Activated CD4-positive, alpha-beta T cell treated with anti-CD3 and anti-CD28 coated beads for 36 hours (primary cell): ENCODE measurements at regions not wholly inside any gene's neighbourhood (a gene's known extent, or its start where the extent isn't known, plus 50 kb on each side); places are given as distances from the start of the nearest gene placed in this dataset.
"Not testable (repeated sequence)": the region's sequence is repeated elsewhere in the genome, so short reads cannot be mapped to it uniquely, and the experiment has no call there.

Source experiments
- ATAC-seq: fragments of 200-7000 bp; cut with Tn5 transposase; one replicate; pipeline ENCODE4 v1.10.0; 2021; ENCODE audit warnings: mild to moderate bottlenecking, moderate library complexity
- CTCF ChIA-PET: fragments of 350-600 bp; sonication (Branson Sonifier 250); formaldehyde crosslinking; loops from one replicate; lab custom pipeline; 2021; ENCODE audit warnings: antibody characterized with exemption; lab: Charles Lee
- POLR2A ChIA-PET: fragments of 350-600 bp; sonication (Branson Sonifier 250); formaldehyde crosslinking; loops from one replicate; lab custom pipeline; 2021; ENCODE audit warnings: antibody characterized with exemption, inconsistent platforms; lab: Charles Lee
- DNase-seq: peaks from one replicate; pipeline ENCODE4 v3.0.0-alpha.2; 2020
- H3K27ac Mint-ChIP-seq: one replicate; pipeline ENCODE4 v1.8.0; 2021; ENCODE audit warnings: mixed read lengths
- H3K27me3 Mint-ChIP-seq: one replicate; pipeline ENCODE4 v1.8.0; 2021; ENCODE audit warnings: mixed read lengths
- H3K36me3 Mint-ChIP-seq: one replicate; pipeline ENCODE4 v1.8.0; 2021; ENCODE audit warnings: low read depth, mixed read lengths
- H3K4me1 Mint-ChIP-seq: one replicate; pipeline ENCODE4 v1.8.0; 2021; ENCODE audit warnings: mixed read lengths
- H3K4me3 Mint-ChIP-seq: one replicate; pipeline ENCODE4 v1.8.0; 2021; ENCODE audit warnings: mild to moderate bottlenecking, moderate library complexity, mixed read lengths
- H3K9me3 Mint-ChIP-seq: one replicate; pipeline ENCODE4 v1.8.0; 2021; ENCODE audit warnings: low read depth, mixed read lengths
- intact Hi-C, 2 experiments: fragments of 100-400 bp; cut with DNase I in 1 of 2; cut with micrococcal nuclease in 1 of 2; formaldehyde crosslinking; loops; one replicate each; pipeline versions ENCODE4 v1.14.2 to v1.15.1; 2022 to 2024; cut with DNase I, micrococcal nuclease

DNA sequence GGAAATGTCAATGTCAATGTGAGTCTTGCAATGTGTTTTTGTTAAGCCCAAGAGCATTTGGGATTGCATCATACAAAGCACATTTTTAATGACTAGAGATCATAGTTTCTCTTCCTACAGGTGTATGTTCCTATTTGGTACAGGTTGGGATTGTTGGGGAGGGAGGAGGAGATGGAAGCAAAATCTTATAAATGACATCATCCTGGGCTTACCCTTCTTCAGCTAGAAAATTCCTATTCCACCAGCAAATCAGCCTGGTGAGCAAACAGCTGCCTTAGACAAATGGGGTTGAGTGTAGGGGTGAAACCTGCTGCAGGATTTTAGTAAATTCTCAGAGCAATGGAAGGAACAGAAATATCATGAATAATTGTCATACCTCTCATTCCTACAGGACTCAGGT lies 165.3 kb upstream of the PLGLB2 start:
- not testable (repeated sequence) for H3K27me3 Mint-ChIP-seq

DNA sequence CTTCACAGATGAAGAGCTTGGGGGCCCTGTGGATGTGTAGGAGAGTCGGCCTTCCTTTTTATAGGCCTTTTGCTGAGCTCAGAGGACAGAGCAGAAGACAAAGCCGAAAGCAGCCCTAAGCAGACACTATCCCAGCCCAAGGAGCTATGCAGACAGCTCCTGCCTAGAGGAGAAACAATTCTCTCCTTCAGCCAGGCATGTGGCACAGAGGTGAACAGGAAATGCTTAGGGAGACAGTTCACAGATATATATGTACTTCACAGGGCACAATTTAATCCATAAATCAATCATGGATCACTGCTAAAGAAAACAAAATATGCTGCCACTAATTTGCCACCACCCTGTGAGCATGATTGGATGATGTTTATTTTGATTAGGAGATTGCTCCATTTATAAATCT lies 164.5 kb upstream of the PLGLB2 start:
- H3K36me3 Mint-ChIP-seq, H3K27ac Mint-ChIP-seq, ATAC-seq, H3K4me1 Mint-ChIP-seq, H3K27me3 Mint-ChIP-seq, intact Hi-C loops, H3K4me3 Mint-ChIP-seq, H3K9me3 Mint-ChIP-seq, DNase-seq, CTCF ChIA-PET, POLR2A ChIA-PET: not testable (repeated sequence)

More for the DNA sequence above, 165.3 kb upstream of the PLGLB2 start:
- DNase-seq, POLR2A ChIA-PET, H3K36me3 Mint-ChIP-seq, H3K27ac Mint-ChIP-seq, intact Hi-C loops, CTCF ChIA-PET, ATAC-seq, H3K4me3 Mint-ChIP-seq, H3K4me1 Mint-ChIP-seq, H3K9me3 Mint-ChIP-seq: not testable (repeated sequence)

DNA sequence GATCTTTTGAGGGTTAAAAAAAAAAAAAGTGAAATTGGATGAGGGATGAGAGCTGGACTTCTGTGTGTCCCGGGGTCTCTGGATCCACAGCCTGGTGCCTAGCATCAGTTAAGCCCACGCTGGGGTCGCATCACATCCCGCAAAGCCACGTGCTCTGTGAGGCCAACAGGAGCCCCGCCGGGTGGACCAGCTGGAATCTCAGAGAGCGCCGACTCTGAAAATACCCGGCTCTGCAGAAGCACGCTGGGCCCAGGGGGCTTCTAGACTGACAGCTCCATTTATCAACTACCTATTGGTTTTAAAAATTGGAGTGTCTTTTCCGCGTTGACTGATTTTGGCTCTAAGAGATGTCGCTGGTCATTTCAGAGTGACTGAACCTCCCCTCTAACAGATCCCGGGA lies 164.1 kb upstream of the PLGLB2 start:
- H3K27me3 Mint-ChIP-seq, H3K36me3 Mint-ChIP-seq, DNase-seq, intact Hi-C loops, H3K4me1 Mint-ChIP-seq, ATAC-seq, H3K27ac Mint-ChIP-seq, H3K9me3 Mint-ChIP-seq, H3K4me3 Mint-ChIP-seq, POLR2A ChIA-PET, CTCF ChIA-PET: not testable (repeated sequence)

DNA sequence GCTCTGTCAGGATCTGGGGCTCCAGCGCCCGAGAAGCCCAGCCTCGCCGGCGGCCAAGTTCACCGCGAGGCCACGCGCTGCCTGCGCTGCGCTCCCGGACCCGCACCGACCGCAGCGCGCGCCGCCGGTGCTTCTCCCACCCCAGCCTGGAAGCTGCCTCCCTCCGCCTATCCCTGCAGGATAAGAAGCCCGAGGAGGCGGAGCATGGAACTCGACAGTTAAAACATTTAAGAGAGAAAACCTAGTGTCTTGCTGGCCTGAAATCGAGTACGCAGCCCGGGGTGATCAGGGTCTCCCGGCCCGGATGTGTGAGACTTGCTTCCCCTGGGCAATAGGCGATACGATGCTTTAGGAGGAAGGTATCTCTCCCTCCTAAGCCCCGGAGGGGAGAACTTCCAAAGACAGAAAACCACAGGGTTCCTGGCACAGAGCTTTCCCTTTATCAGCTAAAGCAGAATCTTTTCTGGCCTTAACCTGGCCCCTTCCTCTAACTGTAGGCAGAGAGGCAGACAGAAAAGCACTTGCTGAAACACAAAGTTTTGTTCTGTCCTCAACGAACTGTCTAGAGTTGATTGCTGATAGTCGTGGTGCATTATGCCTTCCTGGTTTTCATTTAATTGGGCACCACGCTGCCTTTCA lies 163.5 kb upstream of the PLGLB2 start:
- H3K27ac Mint-ChIP-seq, DNase-seq, H3K4me1 Mint-ChIP-seq, H3K27me3 Mint-ChIP-seq, H3K36me3 Mint-ChIP-seq, H3K4me3 Mint-ChIP-seq, intact Hi-C loops, H3K9me3 Mint-ChIP-seq, ATAC-seq, CTCF ChIA-PET, POLR2A ChIA-PET: not testable (repeated sequence)

DNA sequence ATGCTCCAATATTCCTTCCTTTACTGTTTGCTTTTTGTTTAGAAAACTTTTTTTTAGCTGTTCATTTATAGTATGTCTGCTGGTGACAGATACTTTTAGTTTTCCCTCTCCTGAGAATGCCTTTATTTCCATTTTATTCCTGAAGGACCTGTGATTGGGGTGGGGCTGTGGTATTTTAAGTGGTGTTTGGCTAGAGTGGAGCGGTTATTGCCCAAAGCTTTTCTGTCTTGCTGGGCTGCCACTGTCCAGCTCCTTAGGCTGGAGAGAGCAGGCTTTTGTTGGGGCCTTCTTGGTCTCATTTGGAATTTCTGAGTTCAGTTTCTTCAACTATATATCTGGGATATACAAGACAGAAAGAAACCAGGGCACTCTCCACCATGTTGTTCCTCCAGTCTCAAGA lies 160.0 kb upstream of the PLGLB2 start:
- H3K4me1 Mint-ChIP-seq, POLR2A ChIA-PET, ATAC-seq, H3K36me3 Mint-ChIP-seq, H3K27me3 Mint-ChIP-seq, DNase-seq, intact Hi-C loops, H3K4me3 Mint-ChIP-seq, H3K9me3 Mint-ChIP-seq, CTCF ChIA-PET, H3K27ac Mint-ChIP-seq: not testable (repeated sequence)

DNA sequence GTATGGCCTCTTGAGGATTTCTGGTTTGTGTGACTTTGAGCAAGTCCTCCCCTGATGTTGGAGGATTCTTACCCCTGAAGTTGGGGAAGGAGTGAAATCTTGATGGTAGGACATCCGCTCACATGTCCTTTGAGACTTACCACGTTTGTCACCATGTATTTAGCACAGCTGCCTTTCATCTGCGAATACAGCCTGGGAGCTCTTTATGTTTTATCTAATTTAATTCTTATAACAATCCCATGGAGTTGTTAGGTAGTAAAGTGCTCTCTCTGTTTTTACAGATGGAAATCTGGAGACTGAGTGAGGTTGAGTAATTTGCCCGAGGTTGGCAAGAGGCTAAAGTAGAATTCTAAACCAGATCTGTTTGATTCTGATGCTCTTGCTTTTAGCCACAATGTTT lies 154.9 kb upstream of the PLGLB2 start:
- H3K9me3 Mint-ChIP-seq, POLR2A ChIA-PET, H3K4me3 Mint-ChIP-seq, H3K27ac Mint-ChIP-seq, H3K27me3 Mint-ChIP-seq, H3K36me3 Mint-ChIP-seq, DNase-seq, intact Hi-C loops, ATAC-seq, H3K4me1 Mint-ChIP-seq, CTCF ChIA-PET: not testable (repeated sequence)

DNA sequence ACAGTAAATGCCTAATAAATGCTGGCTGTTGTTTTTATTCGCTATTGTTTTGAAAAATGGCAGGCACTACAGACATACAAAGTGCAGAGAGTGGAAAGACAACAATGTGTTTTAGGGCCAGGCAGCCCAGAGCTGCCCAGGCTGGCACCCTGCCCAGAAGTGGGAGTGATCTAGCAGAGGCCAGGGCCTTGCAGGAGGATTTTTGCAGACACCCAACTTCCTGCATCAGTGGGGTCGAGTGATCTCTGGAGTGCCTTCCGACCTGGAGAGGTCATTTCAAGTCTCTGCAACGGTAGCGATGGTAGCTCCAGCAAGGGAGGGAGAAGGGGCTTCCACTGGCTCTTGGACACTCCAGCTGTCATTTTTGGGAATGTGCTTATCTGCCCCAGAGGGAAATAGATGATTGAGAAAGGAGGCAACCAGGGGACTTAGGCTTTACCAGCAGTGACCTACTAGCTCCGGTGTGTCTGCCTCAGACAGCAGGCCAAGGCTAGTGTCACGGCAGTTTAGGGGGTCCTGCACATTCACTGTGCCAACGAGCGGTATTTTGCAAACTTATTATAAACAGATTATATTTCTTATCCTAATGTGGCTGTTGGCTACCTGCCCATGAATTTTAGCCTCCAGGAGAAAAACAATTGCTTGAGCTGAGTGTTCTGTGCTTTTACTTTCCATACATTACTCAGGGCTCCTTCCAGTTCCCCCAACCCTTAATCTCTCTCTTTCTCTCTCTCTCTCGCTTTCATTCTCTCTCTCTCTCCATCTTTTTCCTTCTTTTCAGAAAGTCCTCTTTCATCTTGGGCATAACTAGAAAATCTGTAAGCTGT lies 153.9 kb upstream of the PLGLB2 start:
- H3K9me3 Mint-ChIP-seq, H3K4me3 Mint-ChIP-seq, H3K36me3 Mint-ChIP-seq, CTCF ChIA-PET, intact Hi-C loops, H3K27ac Mint-ChIP-seq, POLR2A ChIA-PET, H3K27me3 Mint-ChIP-seq, H3K4me1 Mint-ChIP-seq: not testable (repeated sequence)
- ATAC-seq: peak; percentile 49
- DNase-seq: peak; percentile 49

DNA sequence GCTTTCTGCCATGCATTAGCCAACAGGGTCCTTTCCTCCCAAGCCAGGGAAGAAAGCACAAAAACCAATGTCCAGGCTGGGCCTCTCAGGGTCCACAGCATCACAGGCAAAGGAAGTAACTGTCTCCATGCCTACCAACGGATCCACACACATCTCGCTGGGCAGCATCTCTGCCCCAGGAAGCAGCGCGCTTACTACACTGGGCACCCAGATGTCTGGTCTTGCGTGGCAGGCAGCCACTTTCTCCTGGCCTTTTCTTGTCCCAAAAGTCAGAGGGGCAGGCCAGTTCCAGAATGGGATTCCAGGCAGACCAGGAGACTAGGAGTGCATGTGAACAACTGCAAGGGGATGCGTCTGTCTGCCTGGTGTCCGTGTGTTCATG lies 153.3 kb upstream of the PLGLB2 start:
- H3K4me1 Mint-ChIP-seq, H3K9me3 Mint-ChIP-seq, ATAC-seq, H3K27me3 Mint-ChIP-seq, intact Hi-C loops, POLR2A ChIA-PET, H3K4me3 Mint-ChIP-seq, CTCF ChIA-PET, H3K36me3 Mint-ChIP-seq, H3K27ac Mint-ChIP-seq, DNase-seq: not testable (repeated sequence)

DNA sequence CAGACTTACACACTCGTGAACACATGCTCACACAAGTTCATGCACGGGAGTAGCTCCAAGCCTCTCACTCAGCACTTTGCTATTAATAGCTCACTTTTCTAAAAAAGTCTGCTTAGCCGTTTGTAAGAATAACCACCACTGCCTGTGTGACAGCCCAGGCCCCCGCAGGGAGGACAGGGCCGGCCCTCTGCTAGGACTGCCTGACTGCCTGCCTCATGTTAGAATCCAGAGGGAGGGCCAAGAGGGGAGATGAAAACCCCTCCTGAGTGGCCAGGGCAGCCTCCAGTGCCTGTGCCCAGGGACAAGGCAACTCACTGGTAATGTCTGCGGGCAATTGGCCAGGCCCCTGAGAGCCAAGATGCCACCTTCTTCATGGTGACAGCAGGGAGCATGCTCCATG lies 152.9 kb upstream of the PLGLB2 start:
- CTCF ChIA-PET, ATAC-seq, H3K9me3 Mint-ChIP-seq, H3K36me3 Mint-ChIP-seq, H3K27ac Mint-ChIP-seq, H3K27me3 Mint-ChIP-seq, intact Hi-C loops, H3K4me3 Mint-ChIP-seq, DNase-seq, H3K4me1 Mint-ChIP-seq, POLR2A ChIA-PET: not testable (repeated sequence)

DNA sequence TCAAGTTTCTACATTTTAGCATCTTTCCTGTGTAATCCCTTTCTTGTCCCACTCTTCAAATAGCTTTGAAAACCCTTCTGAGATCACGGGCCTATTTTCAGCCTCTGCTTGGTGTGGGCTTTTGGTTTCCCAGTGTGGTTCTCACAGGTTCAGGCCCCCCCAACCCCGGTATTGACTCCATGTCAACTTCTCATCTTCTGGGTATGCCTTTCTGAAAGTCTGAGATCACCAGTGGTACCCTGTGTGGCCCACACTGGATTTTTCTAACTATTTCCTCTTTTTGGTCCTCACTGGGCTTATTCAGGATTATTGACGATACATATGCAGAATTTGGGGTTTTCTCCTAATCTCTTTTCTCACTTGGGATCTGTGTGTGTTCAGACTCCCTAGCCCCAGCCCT lies 146.9 kb upstream of the PLGLB2 start:
- DNase-seq, CTCF ChIA-PET, H3K27ac Mint-ChIP-seq, intact Hi-C loops, POLR2A ChIA-PET, H3K36me3 Mint-ChIP-seq, H3K4me1 Mint-ChIP-seq, H3K9me3 Mint-ChIP-seq, ATAC-seq, H3K4me3 Mint-ChIP-seq, H3K27me3 Mint-ChIP-seq: not testable (repeated sequence)

DNA sequence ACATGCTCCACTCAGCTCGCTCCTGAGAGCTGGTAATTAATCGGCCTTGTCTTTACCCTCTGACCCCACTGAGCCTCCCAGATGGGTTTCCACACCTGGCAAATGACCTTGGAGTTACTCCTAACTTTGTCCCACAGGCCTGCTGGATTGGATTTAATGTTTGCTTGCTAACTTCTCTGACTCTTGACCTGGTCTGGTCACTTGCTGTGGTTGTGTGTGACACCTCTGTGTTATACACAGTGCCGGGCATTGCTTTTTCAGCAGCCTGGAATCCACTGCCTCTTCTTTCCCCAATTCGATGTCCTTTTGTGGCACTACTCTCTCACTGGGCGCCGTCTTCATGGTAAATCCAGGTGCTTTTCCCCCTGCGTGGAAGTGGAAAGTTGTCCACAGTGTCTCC lies 145.8 kb upstream of the PLGLB2 start:
- DNase-seq, H3K27me3 Mint-ChIP-seq, intact Hi-C loops, CTCF ChIA-PET, H3K27ac Mint-ChIP-seq, POLR2A ChIA-PET, H3K9me3 Mint-ChIP-seq, ATAC-seq, H3K36me3 Mint-ChIP-seq, H3K4me1 Mint-ChIP-seq, H3K4me3 Mint-ChIP-seq: not testable (repeated sequence)

DNA sequence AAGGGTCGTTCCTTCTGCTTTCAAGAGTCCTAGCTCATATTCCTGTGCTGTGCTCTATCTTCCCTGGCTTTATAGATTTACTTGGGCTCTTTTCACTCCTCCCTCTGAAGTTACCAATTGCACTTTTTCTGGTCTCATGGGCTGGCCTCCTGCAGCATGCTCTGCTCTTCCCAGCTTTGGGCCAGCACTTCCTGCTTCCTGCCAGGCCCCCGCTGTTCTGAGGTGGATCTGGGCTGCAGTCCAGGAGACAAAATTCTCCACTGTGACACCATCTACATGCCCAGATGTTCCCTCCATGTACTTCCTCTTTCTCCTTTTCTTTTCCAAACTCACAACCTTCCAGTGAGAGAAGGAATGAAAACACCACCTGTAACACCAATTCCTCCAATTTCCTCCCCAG lies 145.2 kb upstream of the PLGLB2 start:
- H3K36me3 Mint-ChIP-seq, H3K4me1 Mint-ChIP-seq, POLR2A ChIA-PET, DNase-seq, ATAC-seq, H3K4me3 Mint-ChIP-seq, H3K27me3 Mint-ChIP-seq, intact Hi-C loops, H3K9me3 Mint-ChIP-seq, CTCF ChIA-PET, H3K27ac Mint-ChIP-seq: not testable (repeated sequence)
